ENCODE measurements at regions not wholly inside any gene's neighbourhood (a gene's known extent, or its start where the extent isn't known, plus 50 kb on each side); places are given as distances from the start of the nearest gene placed in this dataset.

- no peaks in the 10 kb centered on the region for H3K36me3 Mint-ChIP-seq (ENCODE audit: unreplicated experiment)
- no peaks in the 10 kb centered on the region for H3K9me3 Mint-ChIP-seq (ENCODE audit: unreplicated experiment)
- no peak overlapping the region for H3K4me3 Mint-ChIP-seq (ENCODE audit: unreplicated experiment)
- no peak for DNase-seq
- H3K27me3 Mint-ChIP-seq (ENCODE audit: unreplicated experiment) = no peaks in the 10 kb centered on the region
- no peak overlapping the region for H3K27ac Mint-ChIP-seq (ENCODE audit: unreplicated experiment)
- no peak for TF ChIP-seq CTCF (IDR thresholded peaks at IDR 0.05; ENCODE audit: partially characterized antibody, unreplicated experiment)
- H3K4me1 Mint-ChIP-seq (ENCODE audit: low read depth, unreplicated experiment) = no peaks in the 10 kb centered on the region
Measured at GRCh38 chr11:25658916-25659315, 673.0 kb upstream of the ANO3 start.

- H3K9me3 Mint-ChIP-seq (ENCODE audit: unreplicated experiment) = no peaks in the 10 kb centered on the region
- no peak for DNase-seq
- H3K27ac Mint-ChIP-seq (ENCODE audit: unreplicated experiment) = no peak overlapping the region
- H3K4me1 Mint-ChIP-seq (ENCODE audit: low read depth, unreplicated experiment) = no peaks in the 10 kb centered on the region
- TF ChIP-seq CTCF (IDR thresholded peaks at IDR 0.05; ENCODE audit: partially characterized antibody, unreplicated experiment) = no peak
- H3K36me3 Mint-ChIP-seq (ENCODE audit: unreplicated experiment) = no peaks in the 10 kb centered on the region
- H3K27me3 Mint-ChIP-seq (ENCODE audit: unreplicated experiment) = no peaks in the 10 kb centered on the region
- H3K4me3 Mint-ChIP-seq (ENCODE audit: unreplicated experiment) = no peak overlapping the region
Measured at GRCh38 chr11:25659706-25660105, 672.2 kb upstream of the ANO3 start.

GRCh38 chr11:25667871-25668270 lies 664.1 kb upstream of the ANO3 start:
- no peaks in the 10 kb centered on the region for H3K27me3 Mint-ChIP-seq (ENCODE audit: unreplicated experiment)
- H3K27ac Mint-ChIP-seq (ENCODE audit: unreplicated experiment) = no peak overlapping the region
- H3K36me3 Mint-ChIP-seq (ENCODE audit: unreplicated experiment) = no peaks in the 10 kb centered on the region
- no peak for DNase-seq
- no peaks in the 10 kb centered on the region for H3K9me3 Mint-ChIP-seq (ENCODE audit: unreplicated experiment)
- no peak overlapping the region for H3K4me3 Mint-ChIP-seq (ENCODE audit: unreplicated experiment)
- TF ChIP-seq CTCF (IDR thresholded peaks at IDR 0.05; ENCODE audit: partially characterized antibody, unreplicated experiment) = no peak
- no peaks in the 10 kb centered on the region for H3K4me1 Mint-ChIP-seq (ENCODE audit: low read depth, unreplicated experiment)

- Mint-ChIP-seq H3K4me3 (ENCODE audit: unreplicated experiment) (no peak overlapping the region), H3K27ac (ENCODE audit: unreplicated experiment) (no peak overlapping the region), H3K9me3 (ENCODE audit: unreplicated experiment) (peaks cover 2% of the 10 kb centered on the region), H3K4me1 (ENCODE audit: low read depth, unreplicated experiment) (no peaks in the 10 kb centered on the region), H3K36me3 (ENCODE audit: unreplicated experiment) (peaks cover 15% of the 10 kb centered on the region), H3K27me3 (ENCODE audit: unreplicated experiment) (peaks cover 2% of the 10 kb centered on the region)
- DNase-seq = no peak
- TF ChIP-seq CTCF (IDR thresholded peaks at IDR 0.05; ENCODE audit: partially characterized antibody, unreplicated experiment) = no peak
Measured at GRCh38 chr11:25691959-25692358, 640.0 kb upstream of the ANO3 start.

GRCh38 chr11:25702417-25702816 lies 629.5 kb upstream of the ANO3 start:
- Mint-ChIP-seq H3K27ac (ENCODE audit: unreplicated experiment) (no peak overlapping the region), H3K4me3 (ENCODE audit: unreplicated experiment) (no peak overlapping the region), H3K36me3 (ENCODE audit: unreplicated experiment) (no peaks in the 10 kb centered on the region), H3K4me1 (ENCODE audit: low read depth, unreplicated experiment) (no peaks in the 10 kb centered on the region), H3K27me3 (ENCODE audit: unreplicated experiment) (no peaks in the 10 kb centered on the region), H3K9me3 (ENCODE audit: unreplicated experiment) (no peaks in the 10 kb centered on the region)
- TF ChIP-seq CTCF (IDR thresholded peaks at IDR 0.05; ENCODE audit: partially characterized antibody, unreplicated experiment) = no peak
- DNase-seq = no peak
